Left ventricle myocardium inferior (tissue), 1 donor: ENCODE measurements at regions not wholly inside any gene's neighbourhood (a gene's known extent, or its start where the extent isn't known, plus 50 kb on each side); places are given as distances from the start of the nearest gene placed in this dataset.

ENCODE experiments used
- DNase-seq: peaks from one replicate; pipeline ENCODE4 v3.0.0-alpha.2; 2020
- H3K27ac ChIP-seq: fragments of 200-600 bp; replicated peaks from 2 replicates; pipeline ENCODE4 v1.8.0; 2021
- H3K27me3 ChIP-seq: fragments of 200-600 bp; 2 replicates; pipeline ENCODE4 v1.8.0; 2021; ENCODE audit warnings: low read depth
- H3K36me3 ChIP-seq: fragments of 200-600 bp; 2 replicates; pipeline ENCODE4 v1.8.0; 2021
- H3K4me1 ChIP-seq: fragments of 200-600 bp; 2 replicates; pipeline ENCODE4 v1.8.0; 2021
- H3K4me3 ChIP-seq: fragments of 200-600 bp; 2 replicates; pipeline ENCODE4 v1.8.0; 2021; ENCODE audit warnings: mild to moderate bottlenecking, moderate library complexity
- H3K9me3 ChIP-seq: fragments of 200-600 bp; replicated peaks from 2 replicates; pipeline ENCODE4 v1.8.0; 2021
- CTCF ChIP-seq: fragments of 200-600 bp; IDR thresholded peaks from 2 replicates; pipeline ENCODE4 v1.8.0; 2021; ENCODE audit warnings: antibody characterized with exemption, mild to moderate bottlenecking, borderline replicate concordance
- intact Hi-C: fragments of 100-400 bp; cut with micrococcal nuclease; formaldehyde crosslinking; loops from one replicate; pipeline ENCODE4 v1.11.0; 2022
- donor health status: DM: no; HTN: yes; CAD: no; lungs with severe emphysema.

GRCh38 chr3:147886879-147887278 lies 477.7 kb downstream of the ZIC1 start:
- no peak for TF ChIP-seq CTCF
- H3K4me1 ChIP-seq = no peaks in the 10 kb centered on the region
- no peaks in the 10 kb centered on the region for H3K36me3 ChIP-seq
- no peaks in the 10 kb centered on the region for H3K27me3 ChIP-seq
- intact Hi-C loops = no loop called here
- DNase-seq = no peak
- peaks cover 25% of the 10 kb centered on the region for H3K9me3 ChIP-seq
- H3K4me3 ChIP-seq = no peak overlapping the region
- H3K27ac ChIP-seq = no peak overlapping the region

- TF ChIP-seq CTCF = no peak
- Histone ChIP-seq H3K9me3 (peaks cover 16% of the 10 kb centered on the region), H3K36me3 (no peaks in the 10 kb centered on the region), H3K27ac (no peak overlapping the region), H3K4me1 (no peaks in the 10 kb centered on the region), H3K4me3 (no peak overlapping the region), H3K27me3 (no peaks in the 10 kb centered on the region)
- DNase-seq = no peak
- intact Hi-C loops = no loop called here
These were observed 478.6 kb downstream of the ZIC1 start for GRCh38 chr3:147887797-147888196.

- intact Hi-C loops = no loop called here
- no peak for DNase-seq
- no peaks in the 10 kb centered on the region for H3K36me3 ChIP-seq
These were observed 480.9 kb downstream of the ZIC1 start for GRCh38 chr3:147890114-147890513.

DNA sequence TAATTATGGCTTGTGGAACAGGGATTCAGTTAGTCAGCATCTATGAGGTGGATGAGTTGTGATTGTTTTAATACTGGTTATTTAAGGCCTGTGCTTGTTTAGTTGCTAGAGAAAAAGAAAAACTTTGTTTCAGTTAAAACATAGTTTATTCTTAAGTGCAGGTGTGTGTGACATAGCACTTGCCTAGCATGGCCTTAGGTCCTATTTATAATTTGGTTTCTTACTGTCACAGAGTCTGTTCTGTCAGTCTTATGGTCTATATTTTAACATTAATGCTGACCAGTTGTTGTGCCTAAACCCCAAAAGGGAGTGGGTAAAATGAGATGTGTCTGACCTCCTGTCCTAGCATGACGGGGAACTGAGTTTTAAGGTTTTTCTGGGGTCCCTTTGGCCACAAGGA lies 486.3 kb downstream of the ZIC1 start:
- no peaks in the 10 kb centered on the region for H3K27me3 ChIP-seq
- intact Hi-C loops = no loop called here
- H3K36me3 ChIP-seq = no peaks in the 10 kb centered on the region
- TF ChIP-seq CTCF = no peak
- H3K4me3 ChIP-seq = no peak overlapping the region
- no peak for DNase-seq
- no peaks in the 10 kb centered on the region for H3K4me1 ChIP-seq
- H3K27ac ChIP-seq = no peak overlapping the region
- peaks cover 3% of the 10 kb centered on the region for H3K9me3 ChIP-seq

More at GRCh38 chr3:147890114-147890513, 480.9 kb downstream of the ZIC1 start:
- Histone ChIP-seq H3K4me1 (no peaks in the 10 kb centered on the region), H3K27ac (no peak overlapping the region), H3K9me3 (no peaks in the 10 kb centered on the region), H3K27me3 (no peaks in the 10 kb centered on the region), H3K4me3 (no peak overlapping the region)
- no peak for TF ChIP-seq CTCF

DNA sequence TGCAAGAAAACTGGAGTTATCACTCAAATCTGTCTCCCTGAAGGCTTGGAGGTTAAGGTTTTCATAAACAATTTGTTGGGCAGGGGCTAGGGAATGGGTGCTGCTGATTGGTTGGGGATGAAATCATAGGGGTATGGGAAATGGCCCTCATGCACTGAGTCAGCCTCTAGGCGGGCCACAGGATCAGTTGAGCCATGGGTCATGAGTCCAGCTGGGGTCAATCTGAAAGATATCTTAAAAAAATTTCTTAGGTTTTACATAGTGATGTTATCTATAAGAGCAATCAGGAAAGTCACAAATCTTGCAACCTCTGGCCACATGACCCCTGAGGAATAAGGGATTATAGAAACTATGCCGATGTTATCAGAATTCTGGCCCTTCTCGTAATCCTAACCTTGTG lies 491.7 kb downstream of the ZIC1 start:
- intact Hi-C loops = no loop called here
- H3K4me3 ChIP-seq = no peak overlapping the region
- no peak overlapping the region for H3K27ac ChIP-seq
- DNase-seq = no peak
- H3K27me3 ChIP-seq = no peaks in the 10 kb centered on the region
- peaks cover 10% of the 10 kb centered on the region for H3K9me3 ChIP-seq
- no peak for TF ChIP-seq CTCF
- no peaks in the 10 kb centered on the region for H3K36me3 ChIP-seq
- H3K4me1 ChIP-seq = no peaks in the 10 kb centered on the region

GRCh38 chr3:147903026-147903425 lies 493.9 kb downstream of the ZIC1 start:
- intact Hi-C loops = no loop called here
- DNase-seq = no peak

More at GRCh38 chr3:147903026-147903425, 493.9 kb downstream of the ZIC1 start:
- Histone ChIP-seq H3K27ac (no peak overlapping the region), H3K36me3 (no peaks in the 10 kb centered on the region), H3K4me1 (no peaks in the 10 kb centered on the region), H3K27me3 (no peaks in the 10 kb centered on the region), H3K9me3 (peaks cover 10% of the 10 kb centered on the region), H3K4me3 (no peak overlapping the region)
- TF ChIP-seq CTCF = no peak
